ENCODE measurements at regions not wholly inside any gene's neighbourhood (a gene's known extent, or its start where the extent isn't known, plus 50 kb on each side); places are given as distances from the start of the nearest gene placed in this dataset.

GRCh38 chr7:133470-133869 is 58.9 kb upstream of the FAM20C start:
- no peak overlapping the region for H3K4me3 ChIP-seq (ENCODE audit: low read depth, low read length)

GRCh38 chr7:134029-134428 is 58.3 kb upstream of the FAM20C start:
- H3K4me3 ChIP-seq (ENCODE audit: low read depth, low read length) = no peak overlapping the region

- H3K4me3 ChIP-seq (ENCODE audit: low read depth, low read length) = no peak overlapping the region
Observed at GRCh38 chr7:134561-135256, 57.7 kb upstream of the FAM20C start.

- H3K4me3 ChIP-seq (ENCODE audit: low read depth, low read length) = no peak overlapping the region
Observed at GRCh38 chr7:135257-135653, 57.1 kb upstream of the FAM20C start.

GRCh38 chr7:135731-136645 is 56.4 kb upstream of the FAM20C start:
- H3K4me3 ChIP-seq (ENCODE audit: low read depth, low read length) = no peak overlapping the region

- no peak overlapping the region for H3K4me3 ChIP-seq (ENCODE audit: low read depth, low read length)
Observed at GRCh38 chr7:137094-137891, 55.1 kb upstream of the FAM20C start.

- H3K4me3 ChIP-seq (ENCODE audit: low read depth, low read length) = no peak overlapping the region
Observed at GRCh38 chr7:139131-139530, 53.2 kb upstream of the FAM20C start.

GRCh38 chr7:139561-140243 is 52.7 kb upstream of the FAM20C start:
- H3K4me3 ChIP-seq (ENCODE audit: low read depth, low read length) = no peak overlapping the region

GRCh38 chr7:140996-141395 is 51.4 kb upstream of the FAM20C start:
- no peak overlapping the region for H3K4me3 ChIP-seq (ENCODE audit: low read depth, low read length)

- no peak overlapping the region for H3K4me3 ChIP-seq (ENCODE audit: low read depth, low read length)
Observed at GRCh38 chr7:142248-142941, 50.0 kb upstream of the FAM20C start.
